HG03103 (cell line): ENCODE measurements at regions not wholly inside any gene's neighbourhood (a gene's known extent, or its start where the extent isn't known, plus 50 kb on each side); places are given as distances from the start of the nearest gene placed in this dataset.

Experiments used
- ATAC-seq: cut with Tn5 transposase; IDR thresholded peaks from one replicate; pipeline ENCODE4 v1.9.1; 2021; ENCODE audit warnings: low read depth; ENCODE audit not compliant: unreplicated experiment

DNA sequence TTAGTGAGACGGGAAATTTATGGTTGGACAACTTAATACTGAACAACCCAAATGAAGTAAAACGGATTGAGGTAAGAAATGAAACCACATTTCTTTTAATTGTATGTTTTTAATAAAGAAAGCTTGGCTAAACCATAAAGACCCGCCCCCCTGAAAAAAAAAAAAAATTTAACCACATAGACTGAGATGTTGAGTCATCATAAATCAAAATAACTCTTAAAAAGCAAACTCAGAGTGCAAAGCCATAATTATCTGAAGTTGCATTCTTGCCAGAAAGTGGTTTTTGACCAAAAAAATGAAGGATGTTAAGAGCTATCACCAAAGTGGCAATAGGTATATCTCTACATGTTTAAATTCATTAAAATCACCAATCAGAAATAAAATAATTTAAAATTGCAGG lies 101.8 kb upstream of the COL21A1 start:
- no peak for ATAC-seq

DNA sequence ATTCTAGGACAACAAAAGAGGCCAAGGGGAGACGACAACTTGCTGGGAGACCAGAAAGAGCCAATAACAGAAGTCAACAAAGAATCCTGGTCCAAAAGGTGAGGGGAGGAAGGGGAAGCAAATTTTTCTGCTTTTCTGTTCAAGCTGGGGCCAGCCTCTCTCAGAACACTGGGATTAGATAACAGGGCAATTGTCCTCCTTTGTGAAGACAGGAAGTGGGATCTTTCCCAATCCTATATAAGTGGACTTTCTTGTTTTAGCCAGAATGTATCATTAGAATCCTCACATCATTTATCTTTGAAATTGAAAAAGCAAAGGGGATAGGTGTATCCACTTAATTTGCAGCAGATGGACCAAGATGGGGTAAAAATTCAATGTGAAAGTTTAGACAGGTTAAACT lies 101.2 kb upstream of the COL21A1 start:
- no peak for ATAC-seq

GRCh38 chr6:56347526-56347925 lies 100.1 kb upstream of the COL21A1 start:
- ATAC-seq: no peak

DNA sequence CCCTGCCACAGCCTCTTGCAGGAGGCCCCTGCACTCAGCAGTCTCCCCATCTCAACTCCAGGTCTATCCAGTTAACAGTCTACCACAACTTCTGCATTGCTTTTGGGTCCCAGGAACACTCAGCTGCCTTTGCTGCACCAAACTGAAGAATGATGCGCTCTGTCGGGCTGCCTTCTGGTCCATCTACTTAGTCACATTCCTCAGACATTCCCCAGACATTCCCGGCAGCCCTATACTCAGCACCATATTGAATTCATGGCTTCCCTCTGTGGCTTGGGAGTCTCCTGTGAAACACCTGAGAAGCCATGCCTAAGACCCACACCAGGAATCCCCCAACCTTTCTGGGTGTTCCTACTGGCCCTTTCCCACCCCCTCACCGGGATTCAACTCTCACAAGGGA lies 99.6 kb upstream of the COL21A1 start:
- no peak for ATAC-seq

- ATAC-seq: no peak
Observed at GRCh38 chr6:56345376-56345995, 98.1 kb upstream of the COL21A1 start.

- ATAC-seq: no peak
Observed at GRCh38 chr6:56343295-56343694, 95.9 kb upstream of the COL21A1 start.

- no peak for ATAC-seq
Observed at GRCh38 chr6:56339524-56339923, 92.1 kb upstream of the COL21A1 start.

- no peak for ATAC-seq
Observed at GRCh38 chr6:56335726-56336125, 88.3 kb upstream of the COL21A1 start.

GRCh38 chr6:56334937-56335336 lies 87.6 kb upstream of the COL21A1 start:
- ATAC-seq: no peak

DNA sequence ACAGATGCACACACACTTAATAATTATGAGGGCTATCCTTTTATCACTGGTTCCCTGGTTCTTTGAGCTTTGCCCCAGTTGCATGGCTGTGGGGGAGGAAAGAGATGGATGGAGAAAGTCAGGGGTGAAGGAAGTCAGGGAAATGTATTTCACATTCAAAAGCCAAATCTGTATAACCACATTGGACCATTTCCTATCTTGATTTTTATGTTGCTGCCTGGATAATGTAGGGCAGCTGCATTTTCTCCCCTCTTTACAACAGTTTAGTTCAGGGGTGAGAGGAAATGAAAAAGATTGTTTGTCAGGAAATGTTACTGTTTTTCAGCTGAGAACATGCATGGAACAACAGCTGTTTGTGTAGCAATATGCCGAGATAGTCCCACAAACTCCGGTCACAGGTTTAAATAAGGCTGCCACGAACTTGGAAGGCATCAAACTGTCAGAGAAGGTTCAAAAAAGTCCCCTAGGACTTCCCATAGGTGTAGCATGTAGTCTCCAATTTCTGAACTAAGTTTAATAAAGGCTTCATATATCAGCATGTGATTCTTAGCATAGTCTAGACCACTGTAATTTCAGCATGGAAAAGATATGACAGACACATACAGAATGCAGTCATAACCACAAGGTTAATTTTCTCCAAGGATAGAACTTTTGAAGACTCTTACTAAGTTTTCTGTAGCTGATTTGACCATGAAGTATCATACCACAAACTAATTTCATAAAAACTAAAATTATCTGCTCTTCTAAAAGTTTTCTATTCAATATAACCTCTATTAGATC lies 82.1 kb upstream of the COL21A1 start:
- ATAC-seq: no peak

- no peak for ATAC-seq
Observed at GRCh38 chr6:56328728-56329090, 81.3 kb upstream of the COL21A1 start.

DNA sequence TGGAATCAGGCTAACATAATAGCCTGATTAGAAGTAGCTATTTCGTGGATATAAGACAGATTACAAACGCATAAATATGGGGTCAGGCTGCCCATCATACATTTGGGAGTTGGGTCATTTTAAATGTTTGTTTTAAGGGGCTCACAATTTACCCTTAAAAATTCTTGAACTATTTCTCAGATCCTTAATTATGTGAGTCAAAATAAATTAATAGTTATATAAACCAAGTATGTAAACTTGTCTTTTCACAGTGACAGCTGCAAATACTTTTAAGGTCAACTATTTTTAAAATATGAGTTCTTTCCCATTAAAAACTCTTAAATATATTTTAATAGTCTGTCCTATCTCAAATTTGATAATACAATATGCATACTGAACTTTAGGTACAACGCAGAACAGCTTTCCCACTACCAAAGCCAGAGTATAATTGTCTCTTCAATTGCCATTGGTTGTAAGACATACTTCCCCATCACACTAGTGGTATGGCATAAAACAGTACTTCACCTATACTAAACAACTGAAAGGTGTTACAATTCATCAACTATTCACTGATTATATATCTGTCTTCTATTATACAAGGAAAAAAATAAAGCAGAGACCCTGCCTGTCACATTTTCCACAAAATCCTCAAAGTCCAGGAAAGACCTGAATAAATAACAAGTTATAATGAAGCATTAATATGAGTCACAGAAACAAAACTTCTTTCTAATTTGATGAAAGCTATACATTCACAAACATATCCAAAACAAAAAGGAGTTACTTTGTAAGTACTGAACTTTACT lies 80.8 kb upstream of the COL21A1 start:
- ATAC-seq: no peak

DNA sequence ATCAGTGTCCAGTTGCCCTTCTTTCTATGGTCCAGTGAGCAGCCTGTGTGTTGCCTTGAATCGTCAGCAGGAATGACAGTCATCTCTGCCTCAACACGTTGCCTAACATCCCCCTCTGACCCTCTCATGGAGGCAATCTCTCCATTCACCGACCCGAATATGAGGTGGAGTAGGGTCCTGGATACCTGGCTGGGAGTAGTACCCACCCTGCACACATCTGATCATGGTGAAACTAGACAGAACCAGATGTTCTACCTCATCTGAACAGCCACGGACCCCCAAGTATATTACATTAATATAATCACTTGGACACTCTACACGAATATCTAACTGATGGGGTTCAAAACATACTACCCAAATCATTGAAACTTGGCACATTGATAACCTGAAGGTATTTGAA lies 77.0 kb upstream of the COL21A1 start:
- ATAC-seq: no peak

DNA sequence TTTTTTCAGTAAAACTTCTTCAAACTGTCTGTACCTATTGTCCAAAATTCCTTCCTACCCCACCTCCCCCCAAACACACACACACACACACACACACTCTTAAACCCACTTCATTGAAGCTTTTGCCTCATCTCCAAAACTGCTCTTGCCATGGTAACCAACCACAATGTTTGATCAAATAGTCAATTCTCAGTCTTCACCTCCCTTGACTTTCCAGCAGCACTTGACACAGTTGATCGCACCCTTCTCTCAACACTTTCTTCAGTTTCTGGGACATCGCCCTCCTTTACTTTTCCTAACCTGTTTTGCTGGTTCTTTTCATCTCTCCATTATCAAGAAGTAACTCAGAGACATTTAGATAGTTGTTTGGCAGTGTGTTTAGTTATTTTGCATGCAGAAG lies 71.5 kb upstream of the COL21A1 start:
- ATAC-seq: no peak

- no peak for ATAC-seq
Observed at GRCh38 chr6:56314683-56315523, 67.5 kb upstream of the COL21A1 start.

DNA sequence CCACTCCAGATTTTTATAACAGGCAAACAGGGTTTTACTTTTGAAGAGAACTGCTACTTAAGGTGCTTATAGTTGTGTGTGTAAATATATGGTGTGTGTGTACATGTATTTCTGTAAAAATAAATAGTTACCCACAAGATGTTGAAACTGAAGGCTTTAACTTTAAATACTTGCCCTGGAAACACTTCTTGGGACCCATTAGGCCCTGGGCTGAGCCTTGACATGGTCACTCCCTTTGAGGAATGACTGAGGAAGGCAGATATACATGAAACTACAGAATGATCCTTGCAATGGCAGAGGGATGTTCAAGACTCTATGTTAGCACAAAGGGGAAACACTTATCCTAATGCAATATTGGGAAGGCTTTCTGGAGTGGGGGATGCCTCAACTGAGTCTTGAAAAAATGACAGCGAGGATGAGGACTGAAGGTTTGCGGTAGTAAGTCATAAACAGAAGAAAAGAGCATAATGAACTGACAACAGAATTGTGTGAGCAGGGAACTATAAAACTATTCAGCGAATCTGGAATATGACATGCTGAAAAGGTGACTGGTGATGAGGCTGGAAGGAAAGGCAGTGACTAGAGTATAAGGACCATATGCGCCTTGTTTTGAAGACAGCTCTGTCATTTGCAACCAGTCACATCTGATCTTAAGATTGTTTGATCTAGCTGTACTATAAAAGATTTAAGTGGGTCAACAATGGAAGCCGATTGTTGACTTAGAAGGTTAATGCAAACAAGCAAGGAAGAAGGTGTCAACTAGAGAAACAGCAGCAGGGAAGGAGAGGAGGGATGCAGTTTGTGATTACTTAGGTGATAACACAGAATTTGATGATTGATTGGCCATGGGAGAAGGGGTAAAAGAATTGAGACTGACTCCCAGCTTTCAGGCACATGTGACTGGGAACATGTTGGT lies 64.4 kb upstream of the COL21A1 start:
- no peak for ATAC-seq

DNA sequence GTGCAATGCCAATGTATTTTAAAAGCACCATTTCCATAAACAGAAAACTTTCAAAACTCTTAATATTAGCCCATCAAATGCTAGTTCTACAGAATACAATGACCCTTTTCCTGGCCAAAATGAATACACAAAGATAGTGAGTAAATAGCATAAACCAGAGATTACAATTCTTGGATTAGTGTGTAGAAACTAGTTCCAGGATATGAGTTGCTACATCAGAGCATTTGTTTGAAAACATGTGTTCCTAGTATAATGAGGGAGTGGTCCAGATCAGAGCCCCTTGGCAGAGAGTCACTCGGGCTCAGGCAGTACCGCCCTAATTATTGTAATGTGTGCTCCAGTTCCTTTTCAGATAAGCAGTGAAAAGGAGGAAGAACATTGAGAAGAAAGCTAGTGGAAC lies 63.7 kb upstream of the COL21A1 start:
- no peak for ATAC-seq

GRCh38 chr6:56310241-56310640 lies 62.9 kb upstream of the COL21A1 start:
- ATAC-seq: no peak

- no peak for ATAC-seq
Observed at GRCh38 chr6:56299916-56300315, 52.5 kb upstream of the COL21A1 start.
